Right hindlimb (tissue), 1 donor: ENCODE measurements at regions not wholly inside any gene's neighbourhood (a gene's known extent, or its start where the extent isn't known, plus 50 kb on each side); places are given as distances from the start of the nearest gene placed in this dataset.
A peak's percentile ranks its signal among the peaks of the same experiment; 100 is the strongest.

ENCODE experiments used
- DNase-seq: peaks from one replicate; pipeline ENCODE4 v3.0.0-alpha.2; 2018

GRCh38 chr16:86632206-86632605 lies 53.9 kb downstream of the FOXL1 start:
- DNase-seq, result no peak

GRCh38 chr16:86632944-86633343 lies 54.6 kb downstream of the FOXL1 start:
- no peak for DNase-seq

- no peak for DNase-seq
These were observed 55.9 kb downstream of the FOXL1 start for GRCh38 chr16:86634292-86634691.

- peak; percentile 15 for DNase-seq
These were observed 57.0 kb downstream of the FOXL1 start for GRCh38 chr16:86635176-86635876.

- DNase-seq, result peak; percentile 15
These were observed 57.6 kb downstream of the FOXL1 start for GRCh38 chr16:86635926-86636325.

GRCh38 chr16:86637744-86638143 lies 59.4 kb downstream of the FOXL1 start:
- DNase-seq, result peak; percentile 4

GRCh38 chr16:86638642-86639041 lies 60.3 kb downstream of the FOXL1 start:
- no peak for DNase-seq

- peak; percentile 3 for DNase-seq
These were observed 61.0 kb downstream of the FOXL1 start for GRCh38 chr16:86639354-86639753.

- no peak for DNase-seq
These were observed 62.0 kb downstream of the FOXL1 start for GRCh38 chr16:86640265-86640843.

- DNase-seq, result no peak
These were observed 63.7 kb downstream of the FOXL1 start for GRCh38 chr16:86642087-86642486.

- no peak for DNase-seq
These were observed 65.3 kb downstream of the FOXL1 start for GRCh38 chr16:86643671-86644070.

GRCh38 chr16:86647561-86647960 lies 69.2 kb downstream of the FOXL1 start:
- no peak for DNase-seq

- no peak for DNase-seq
These were observed 71.5 kb downstream of the FOXL1 start for GRCh38 chr16:86649875-86650274.

- no peak for DNase-seq
These were observed 72.8 kb downstream of the FOXL1 start for GRCh38 chr16:86651013-86651627.

GRCh38 chr16:86651823-86652222 lies 73.5 kb downstream of the FOXL1 start:
- DNase-seq, result no peak

- no peak for DNase-seq
These were observed 75.1 kb downstream of the FOXL1 start for GRCh38 chr16:86653285-86654006.

- DNase-seq, result no peak
These were observed 79.6 kb downstream of the FOXL1 start for GRCh38 chr16:86657972-86658371.

GRCh38 chr16:86660623-86661022 lies 82.3 kb downstream of the FOXL1 start:
- no peak for DNase-seq

- no peak for DNase-seq
These were observed 83.4 kb downstream of the FOXL1 start for GRCh38 chr16:86661706-86662105.

GRCh38 chr16:86662195-86662594 lies 83.8 kb downstream of the FOXL1 start:
- no peak for DNase-seq

- no peak for DNase-seq
These were observed 84.4 kb downstream of the FOXL1 start for GRCh38 chr16:86662740-86663139.

GRCh38 chr16:86663685-86664521 lies 85.6 kb downstream of the FOXL1 start:
- no peak for DNase-seq
